Stimulated activated CD4-positive, alpha-beta T cell treated with anti-CD3 and anti-CD28 coated beads, TNF-alpha, amount 100 ng/mL, for 48 hours (primary cell): ENCODE measurements at regions not wholly inside any gene's neighbourhood (a gene's known extent, or its start where the extent isn't known, plus 50 kb on each side); places are given as distances from the start of the nearest gene placed in this dataset.
A peak's percentile ranks its signal among the peaks of the same experiment; 100 is the strongest.
"Not testable (repeated sequence)": the region's sequence is repeated elsewhere in the genome, so short reads cannot be mapped to it uniquely, and the experiment has no call there.

Experiments
- DNase-seq, 3 donors: peaks; one replicate each; pipeline ENCODE4 v3.0.0-alpha.2; 2020; ENCODE audit warnings: low read depth in 3 of 3

- no peak for DNase-seq
Observed at GRCh38 chr6:103178193-103178592, 1681.5 kb downstream of the HACE1 start.

- DNase-seq, result no peak
Observed at GRCh38 chr6:103177791-103178190, 1681.9 kb downstream of the HACE1 start.

GRCh38 chr6:103175056-103175455, 1684.7 kb downstream of the HACE1 start:
- DNase-seq, result no peak

GRCh38 chr6:103167345-103168071, 1692.2 kb downstream of the HACE1 start:
- DNase-seq, result no peak

GRCh38 chr6:103154779-103155572, 1704.7 kb downstream of the HACE1 start:
- DNase-seq, result no peak

- no peak for DNase-seq
Observed at GRCh38 chr6:103153016-103153415, 1706.7 kb downstream of the HACE1 start.

GRCh38 chr6:103142902-103143301, 1716.8 kb downstream of the HACE1 start:
- DNase-seq, result no peak

- DNase-seq, result no peak
Observed at GRCh38 chr6:103140308-103141027, 1719.3 kb downstream of the HACE1 start.

- DNase-seq, result no peak
Observed at GRCh38 chr6:103139377-103139776, 1720.3 kb downstream of the HACE1 start.

- no peak for DNase-seq
Observed at GRCh38 chr6:103124471-103124870, 1731.0 kb downstream of the GRIK2 start.

- peak in 1 of 3 donors; percentile 1 for DNase-seq
Observed at GRCh38 chr6:103122766-103123601, 1729.5 kb downstream of the GRIK2 start.

GRCh38 chr6:103119056-103119455, 1725.5 kb downstream of the GRIK2 start:
- DNase-seq, result no peak

- DNase-seq, result no peak
Observed at GRCh38 chr6:103114582-103114981, 1721.1 kb downstream of the GRIK2 start.

GRCh38 chr6:103113416-103113815, 1719.9 kb downstream of the GRIK2 start:
- DNase-seq, result no peak

GRCh38 chr6:103107985-103108384, 1714.5 kb downstream of the GRIK2 start:
- DNase-seq, result no peak

- DNase-seq, result no peak
Observed at GRCh38 chr6:103105686-103106085, 1712.2 kb downstream of the GRIK2 start.

- no peak for DNase-seq
Observed at GRCh38 chr6:103101267-103101666, 1707.8 kb downstream of the GRIK2 start.

- DNase-seq, result not testable (repeated sequence)
Observed at GRCh38 chr6:103092414-103092813, 1698.9 kb downstream of the GRIK2 start.

- no peak for DNase-seq
Observed at GRCh38 chr6:103085801-103086200, 1692.3 kb downstream of the GRIK2 start.

GRCh38 chr6:103081876-103082630, 1688.5 kb downstream of the GRIK2 start:
- no peak for DNase-seq

GRCh38 chr6:103081126-103081525, 1687.6 kb downstream of the GRIK2 start:
- no peak for DNase-seq
